H1 (cell line): ENCODE measurements at regions not wholly inside any gene's neighbourhood (a gene's known extent, or its start where the extent isn't known, plus 50 kb on each side); places are given as distances from the start of the nearest gene placed in this dataset.

Source experiments
- CTCF ChIA-PET: fragments of 300-600 bp; sonication (Branson Sonifier 250); formaldehyde crosslinking; loops from one replicate; lab custom pipeline; 2021; ENCODE audit not compliant: partially characterized antibody; lab: Charles Lee
- POLR2A ChIA-PET: fragments of 300-600 bp; sonication (Branson Sonifier 250); formaldehyde crosslinking; loops from one replicate; lab custom pipeline; 2021; ENCODE audit warnings: inconsistent platforms; ENCODE audit not compliant: partially characterized antibody; lab: Charles Lee
- DNase-seq, 2 experiments: peaks; one replicate each; pipeline versions ENCODE4 v3.0.0 to v3.0.0-alpha.2; 2010 to 2022; ENCODE audit warnings: low spot score in 2 of 2, low read depth in 1 of 2, mixed read lengths in 1 of 2
- FAIRE-seq: peaks from 2 replicates; lab custom pipeline; 2011; peaks lifted over from hg19 to GRCh38; lab: Jason Lieb, UNC
- H2AFZ ChIP-seq: 2 replicates; pipeline ENCODE4 v1.8.1; 2012; ENCODE audit warnings: low read length, inconsistent platforms
- H2AK5ac ChIP-seq: 2 replicates; pipeline ENCODE4 v1.6.1; 2013; ENCODE audit warnings: low read depth, low read length
- H2BK120ac ChIP-seq: replicated peaks from 2 replicates; pipeline ENCODE3; 2013; ENCODE audit warnings: low read depth, low read length, inconsistent platforms
- H2BK12ac ChIP-seq: 2 replicates; pipeline ENCODE4 v1.6.1; 2013; ENCODE audit warnings: low read depth, low read length
- H2BK15ac ChIP-seq: 2 replicates; pipeline ENCODE4 v1.6.1; 2013; ENCODE audit warnings: low read length
- H2BK20ac ChIP-seq: 2 replicates; pipeline ENCODE4 v1.6.1; 2013; ENCODE audit warnings: low read length
- H2BK5ac ChIP-seq: 2 replicates; pipeline ENCODE4 v1.6.1; 2013; ENCODE audit warnings: low read depth, low read length
- H3K14ac ChIP-seq: 2 replicates; pipeline ENCODE4 v1.6.1; 2013; ENCODE audit warnings: inconsistent platforms; ENCODE audit not compliant: insufficient read length
- H3K18ac ChIP-seq: 2 replicates; pipeline ENCODE4 v1.6.1; 2013; ENCODE audit warnings: low read length; ENCODE audit errors: extremely low read depth
- H3K23ac ChIP-seq: 2 replicates; pipeline ENCODE4 v1.6.1; 2013; ENCODE audit warnings: inconsistent platforms; ENCODE audit not compliant: insufficient read length
- H3K23me2 ChIP-seq: 2 replicates; pipeline ENCODE4 v1.6.1; 2013; ENCODE audit warnings: low read depth, low read length
- H3K27ac ChIP-seq: 2 replicates; pipeline ENCODE4 v1.6.1; 2011; ENCODE audit warnings: low read depth, low read length, inconsistent platforms
- H3K27me3 ChIP-seq, 4 experiments: replicated peaks in 1 of 4; 1 replicate in 1 of 4; 2 replicates in 3 of 4; pipeline versions ENCODE4 v1.6.1 to v1.8.1; 2011 to 2013; ENCODE audit warnings: low read length in 3 of 4, mild to moderate bottlenecking in 3 of 4, inconsistent platforms in 2 of 4, mixed read lengths in 2 of 4, moderate library complexity in 1 of 4; ENCODE audit not compliant: control insufficient read depth in 3 of 4, insufficient read depth in 3 of 4; ENCODE audit errors: extremely low read depth in 1 of 4
- H3K36me3 ChIP-seq, 4 experiments: 2 replicates each; pipeline versions ENCODE4 v1.6.1 to v1.8.1; 2011 to 2013; ENCODE audit warnings: mild to moderate bottlenecking in 4 of 4, low read length in 3 of 4, moderate library complexity in 2 of 4, control low read depth in 1 of 4, inconsistent platforms in 1 of 4; ENCODE audit not compliant: insufficient read depth in 4 of 4, control insufficient read depth in 2 of 4
- H3K4ac ChIP-seq: replicated peaks from 2 replicates; pipeline ENCODE3; 2013; ENCODE audit warnings: low read length, low read depth, mixed read lengths, inconsistent platforms; ENCODE audit not compliant: insufficient read length
- H3K4me1 ChIP-seq, 4 experiments: replicated peaks in 1 of 4; 1 replicate in 1 of 4; 2 replicates in 3 of 4; pipeline versions ENCODE4 v1.6.1 to v1.8.1; 2011 to 2013; ENCODE audit warnings: low read length in 3 of 4, inconsistent platforms in 2 of 4, mixed read lengths in 1 of 4; ENCODE audit not compliant: insufficient read depth in 4 of 4, control insufficient read depth in 3 of 4
- H3K4me2 ChIP-seq, 2 experiments: 2 replicates each; pipeline versions ENCODE4 v1.6.1 to v1.8.1; 2011 to 2013; ENCODE audit warnings: low read depth in 2 of 2, low read length in 2 of 2, control low read depth in 1 of 2, inconsistent platforms in 1 of 2, mild to moderate bottlenecking in 1 of 2; ENCODE audit not compliant: insufficient read depth in 1 of 2
- H3K4me3 ChIP-seq, 4 experiments: fragments of 200-600, 300-600 bp in 1 of 4; sonication (generic), shearing (Covaris generic), sonication (Bioruptor Twin) in 1 of 4; 2 replicates each; pipeline versions ENCODE4 v1.5.1 to v1.8.1; 2011 to 2016; ENCODE audit warnings: low read length in 4 of 4, low read depth in 3 of 4, control low read depth in 2 of 4, inconsistent platforms in 2 of 4, mild to moderate bottlenecking in 2 of 4, mixed read lengths in 1 of 4, moderate library complexity in 1 of 4; ENCODE audit not compliant: insufficient read depth in 2 of 4; ENCODE audit errors: extremely low read depth in 1 of 4
- H3K56ac ChIP-seq: replicated peaks from 2 replicates; pipeline ENCODE3; 2013; ENCODE audit warnings: low read depth, mild to moderate bottlenecking, mixed read lengths, low read length, inconsistent platforms; ENCODE audit not compliant: insufficient read length
- H3K79me1 ChIP-seq: 2 replicates; pipeline ENCODE4 v1.6.1; 2013; ENCODE audit warnings: low read depth, low read length, control low read depth
- H3K79me2 ChIP-seq, 2 experiments: 2 replicates each; pipeline versions ENCODE4 v1.6.1 to v1.8.1; 2012 to 2013; ENCODE audit warnings: low read length in 2 of 2, mild to moderate bottlenecking in 2 of 2, inconsistent platforms in 1 of 2; ENCODE audit not compliant: insufficient read depth in 2 of 2, control insufficient read depth in 1 of 2
- H3K9ac ChIP-seq, 4 experiments: replicated peaks in 1 of 4; 1 replicate in 1 of 4; 2 replicates in 3 of 4; pipeline versions ENCODE4 v1.6.1 to v1.8.1; 2011 to 2013; ENCODE audit warnings: low read depth in 3 of 4, low read length in 3 of 4, control low read depth in 2 of 4, mild to moderate bottlenecking in 2 of 4, moderate library complexity in 2 of 4, inconsistent platforms in 1 of 4; ENCODE audit errors: extremely low read depth in 1 of 4
- H3K9me3 ChIP-seq, 2 experiments: 2 replicates each; pipeline versions ENCODE4 v1.6.1 to v1.8.1; 2012 to 2013; ENCODE audit warnings: mild to moderate bottlenecking in 2 of 2, moderate library complexity in 2 of 2, control low read depth in 1 of 2, inconsistent platforms in 1 of 2, low read depth in 1 of 2, low read length in 1 of 2, mixed read lengths in 1 of 2; ENCODE audit not compliant: insufficient read depth in 2 of 2
- H4K20me1 ChIP-seq, 2 experiments: replicated peaks in 1 of 2; 2 replicates each; pipeline versions ENCODE3 to v1.8.1; 2011 to 2013; ENCODE audit warnings: inconsistent platforms in 2 of 2, low read length in 2 of 2, mild to moderate bottlenecking in 1 of 2; ENCODE audit not compliant: insufficient read depth in 2 of 2, control insufficient read depth in 1 of 2
- H4K5ac ChIP-seq: 2 replicates; pipeline ENCODE4 v1.6.1; 2013; ENCODE audit warnings: low read length, low read depth, mixed read lengths, inconsistent platforms; ENCODE audit not compliant: insufficient read length
- H4K8ac ChIP-seq: 2 replicates; pipeline ENCODE4 v1.8.0; 2013; ENCODE audit warnings: mild to moderate bottlenecking, moderate library complexity, low read length, inconsistent platforms; ENCODE audit not compliant: insufficient read depth; ENCODE audit errors: extremely low read depth
- H4K91ac ChIP-seq: replicated peaks from 2 replicates; pipeline ENCODE3; 2013; ENCODE audit warnings: low read length, mixed read lengths, inconsistent platforms; ENCODE audit not compliant: insufficient read length
- ASH2L ChIP-seq: fragments of 200-600, 300-600 bp; sonication (generic); IDR thresholded peaks from one replicate; pipeline ENCODE4 v1.7.1; 2017; ENCODE audit warnings: low read length
- ATF2 ChIP-seq: IDR thresholded peaks from 2 replicates; pipeline ENCODE4 v1.6.1; 2012; ENCODE audit warnings: low read length, inconsistent platforms
- BACH1 ChIP-seq: IDR thresholded peaks from 2 replicates; pipeline ENCODE4 v1.6.1; 2012; ENCODE audit warnings: low read length, improper control_type of control experiment
- EGR1 ChIP-seq: IDR thresholded peaks from 2 replicates; pipeline ENCODE4 v1.6.1; 2011; ENCODE audit warnings: low read depth, low read length, borderline replicate concordance
- EP300 ChIP-seq, 2 experiments: IDR thresholded peaks; 1 replicate in 1 of 2; 2 replicates in 1 of 2; pipeline ENCODE4 v1.6.1; 2011 to 2012; ENCODE audit warnings: low read depth in 2 of 2, low read length in 2 of 2, mild to moderate bottlenecking in 2 of 2, borderline replicate concordance in 1 of 2, inconsistent platforms in 1 of 2, moderate library complexity in 1 of 2
- JUND ChIP-seq: IDR thresholded peaks from 2 replicates; pipeline ENCODE4 v1.6.1; 2011; ENCODE audit warnings: mild to moderate bottlenecking, improper control_type of control experiment, low read length
- SIN3A ChIP-seq, 2 experiments: IDR thresholded peaks in 1 of 2; conservative IDR thresholded peaks in 1 of 2; 2 replicates each; pipeline ENCODE4 v1.6.1; 2011 to 2012; ENCODE audit warnings: low read length in 2 of 2, improper control_type of control experiment in 1 of 2, low read depth in 1 of 2, mild to moderate bottlenecking in 1 of 2
- WGBS, 2 experiments: shearing (Covaris generic) in 1 of 2; methylation state at CpG; one replicate each; pipeline versions ENCODE4 v1.1.6 to v1.1.7; 2013 to 2015; ENCODE audit warnings: low lambda C conversion rate in 2 of 2, mixed read lengths in 2 of 2, inconsistent platforms in 1 of 2, low coverage in 1 of 2, missing lambda C conversion rate in 1 of 2; ENCODE audit not compliant: insufficient replicate concordance in 2 of 2, insufficient coverage in 1 of 2, insufficient read length in 1 of 2; ENCODE audit errors: extremely low coverage in 1 of 2, missing lambda C conversion rate in 1 of 2; 5-methylcytosine and 5-hydroxymethylcytosine counted together

GRCh38 chr17:33389504-33390135, 96.5 kb upstream of the ASIC2 start:
- Histone ChIP-seq H2AFZ (no peak overlapping the region), H3K4ac (no peak overlapping the region), H3K14ac (no peak overlapping the region), H4K91ac (no peak overlapping the region), H4K20me1 (no peaks in the 10 kb centered on the region), H3K23ac (no peak overlapping the region), H2BK15ac (no peak overlapping the region), H3K4me3 (no peak overlapping the region), H3K4me2 (no peak overlapping the region), H3K18ac (no peak overlapping the region), H4K8ac (no peak overlapping the region), H3K79me2 (no peaks in the 10 kb centered on the region), H3K27ac (no peak overlapping the region), H3K56ac (no peak overlapping the region), H2BK120ac (no peak overlapping the region), H3K27me3 (no peaks in the 10 kb centered on the region), H2BK12ac (no peak overlapping the region), H2BK20ac (no peak overlapping the region), H3K79me1 (no peaks in the 10 kb centered on the region), H3K9me3 (no peaks in the 10 kb centered on the region), H3K4me1 (0 out of 7 replicates have a peak, but pooled peaks cover 0 to 2% (median 0%) of the 10 kb centered on the region in 4 experiments), H4K5ac (no peak overlapping the region), H2AK5ac (no peak overlapping the region), H2BK5ac (no peak overlapping the region; the same call in 1 of the 2 replicates), H3K36me3 (no peaks in the 10 kb centered on the region), H3K23me2 (no peaks in the 10 kb centered on the region), H3K9ac (no peak overlapping the region)
- DNase-seq: no peak
- FAIRE-seq: no peak
- 92% methylated on average over 4 of the region's 4 CpGs; no CpG with 5 or more reads in 1 of the 2 experiments for WGBS, 2 experiments
- TF ChIP-seq ASH2L: no peak
- TF ChIP-seq EGR1: no peak
- no peak for TF ChIP-seq ATF2
- TF ChIP-seq JUND: no peak
- TF ChIP-seq BACH1: no peak
- TF ChIP-seq EP300 (IDR thresholded peaks at IDR 0.05; ENCODE audit: borderline replicate concordance in 1 of 2, low read depth in 2 of 2, low read length in 2 of 2): no peak
- TF ChIP-seq SIN3A (conservative IDR thresholded peaks at IDR 0.05 in 1 of 2, IDR thresholded peaks at IDR 0.05 in 1 of 2; ENCODE audit: low read depth in 1 of 2, low read length in 2 of 2): no peak
- ChIA-PET POLR2A (no interaction called here), CTCF (no interaction called here)
